Thyroid gland (tissue), 4 donors: ENCODE measurements at regions not wholly inside any gene's neighbourhood (a gene's known extent, or its start where the extent isn't known, plus 50 kb on each side); places are given as distances from the start of the nearest gene placed in this dataset.

Experiments
- POLR2A ChIP-seq, 2 donors: fragments of 450-650 bp; IDR thresholded peaks; one replicate each; pipeline ENCODE4 v1.6.1; 2017; ENCODE audit warnings: antibody characterized with exemption in 2 of 2, mild to moderate bottlenecking in 2 of 2, moderate library complexity in 1 of 2
- TF ChIP-seq, protein P1 (sequence below), 6 experiments: fragments of 200-600 bp in 3 of 6; fragments of 450-650 bp in 3 of 6; sonication (generic) in 3 of 6; IDR thresholded peaks; one replicate each; pipeline ENCODE4 v1.5.1; 2016 to 2019; ENCODE audit warnings: antibody characterized with exemption in 6 of 6, mild to moderate bottlenecking in 2 of 6, inconsistent platforms in 1 of 6, moderate library complexity in 1 of 6

DNA sequence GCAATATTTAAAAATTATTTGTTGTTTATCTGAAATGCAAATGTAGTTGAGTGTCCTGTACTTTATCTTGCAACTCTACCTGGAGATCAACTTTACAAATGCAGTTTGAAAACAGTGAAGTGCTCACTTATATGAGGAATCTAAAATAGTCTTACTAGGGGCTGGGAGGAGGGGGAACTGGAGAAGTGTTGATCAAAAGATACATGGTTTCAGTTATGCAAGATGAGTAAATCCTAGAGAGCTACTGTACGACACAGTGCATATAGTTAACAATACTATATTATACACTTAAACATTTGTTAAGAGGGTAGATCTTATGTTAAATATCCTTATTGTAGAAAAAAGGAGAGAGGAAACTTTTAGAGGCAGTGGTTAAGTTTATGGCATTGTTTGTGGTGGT lies 241.9 kb downstream of the BCL11A start:
- TF ChIP-seq, protein P1, sequence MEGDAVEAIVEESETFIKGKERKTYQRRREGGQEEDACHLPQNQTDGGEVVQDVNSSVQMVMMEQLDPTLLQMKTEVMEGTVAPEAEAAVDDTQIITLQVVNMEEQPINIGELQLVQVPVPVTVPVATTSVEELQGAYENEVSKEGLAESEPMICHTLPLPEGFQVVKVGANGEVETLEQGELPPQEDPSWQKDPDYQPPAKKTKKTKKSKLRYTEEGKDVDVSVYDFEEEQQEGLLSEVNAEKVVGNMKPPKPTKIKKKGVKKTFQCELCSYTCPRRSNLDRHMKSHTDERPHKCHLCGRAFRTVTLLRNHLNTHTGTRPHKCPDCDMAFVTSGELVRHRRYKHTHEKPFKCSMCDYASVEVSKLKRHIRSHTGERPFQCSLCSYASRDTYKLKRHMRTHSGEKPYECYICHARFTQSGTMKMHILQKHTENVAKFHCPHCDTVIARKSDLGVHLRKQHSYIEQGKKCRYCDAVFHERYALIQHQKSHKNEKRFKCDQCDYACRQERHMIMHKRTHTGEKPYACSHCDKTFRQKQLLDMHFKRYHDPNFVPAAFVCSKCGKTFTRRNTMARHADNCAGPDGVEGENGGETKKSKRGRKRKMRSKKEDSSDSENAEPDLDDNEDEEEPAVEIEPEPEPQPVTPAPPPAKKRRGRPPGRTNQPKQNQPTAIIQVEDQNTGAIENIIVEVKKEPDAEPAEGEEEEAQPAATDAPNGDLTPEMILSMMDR (IDR thresholded peaks at IDR 0.05) = no peak
- TF ChIP-seq POLR2A (IDR thresholded peaks at IDR 0.05) = no peak
